GM12878 (cell line): ENCODE measurements at regions not wholly inside any gene's neighbourhood (a gene's known extent, or its start where the extent isn't known, plus 50 kb on each side); places are given as distances from the start of the nearest gene placed in this dataset.

Experiments used
- ATAC-seq: fragments of 200-7000 bp; cut with Tn5 transposase; 3 replicates; pipeline ENCODE4 v1.9.1; 2020; ENCODE audit warnings: mild to moderate bottlenecking, moderate library complexity
- BruUV-seq: library from RNA; stranded (reverse); fragments of 400-500 nt; replicated peaks from 2 replicates; lab custom pipeline; 2021; lab: Mats Ljungman, UMichigan
- CTCF ChIA-PET: fragments of 300-600 bp; sonication (Branson Sonifier 250); formaldehyde crosslinking; extraction: SDS; loops from one replicate; lab custom pipeline; 2021; ENCODE audit warnings: inconsistent platforms; lab: Yijun Ruan, JAX
- POLR2A ChIA-PET: fragments of 350-600 bp; formaldehyde crosslinking; extraction: SDS; loops from one replicate; lab custom pipeline; 2021; ENCODE audit warnings: inconsistent platforms; lab: Charles Lee
- RAD21 ChIA-PET: fragments of 300-600 bp; sonication (Branson Sonifier 250); formaldehyde crosslinking; loops from one replicate; lab custom pipeline; 2023; ENCODE audit warnings: antibody characterized with exemption; ENCODE audit not compliant: unreplicated experiment; lab: Charles Lee
- SMC1A ChIA-PET: fragments of 300-600 bp; sonication (Branson Sonifier 250); formaldehyde crosslinking; loops from one replicate; lab custom pipeline; 2023; ENCODE audit not compliant: unreplicated experiment, uncharacterized antibody; lab: Charles Lee
- DNase-seq: peaks from one replicate; pipeline ENCODE4 v3.0.0-alpha.2; 2011; ENCODE audit warnings: low read depth, low spot score
- FAIRE-seq: peaks from 3 replicates; lab custom pipeline; 2011; peaks lifted over from hg19 to GRCh38; lab: Jason Lieb, UNC
- H2AFZ ChIP-seq: 2 replicates; pipeline ENCODE4 v1.6.0; 2011; ENCODE audit warnings: low read depth, low read length, control low read depth; ENCODE audit not compliant: control insufficient read depth
- H3K27ac ChIP-seq: 2 replicates; pipeline ENCODE4 v1.5.1; 2011; ENCODE audit warnings: control low read depth; ENCODE audit not compliant: control insufficient read depth, insufficient read depth
- H3K27me3 ChIP-seq, 2 experiments: replicated peaks in 1 of 2; 2 replicates each; pipeline versions ENCODE4 v1.6.0 to v1.6.1; 2011; ENCODE audit warnings: low read length in 1 of 2; ENCODE audit not compliant: control insufficient read depth in 2 of 2, insufficient read depth in 2 of 2
- H3K36me3 ChIP-seq, 2 experiments: 2 replicates each; pipeline ENCODE4 v1.5.1; 2011; ENCODE audit warnings: low read length in 1 of 2; ENCODE audit not compliant: control insufficient read depth in 2 of 2, insufficient read depth in 2 of 2
- H3K4me1 ChIP-seq: 2 replicates; pipeline ENCODE4 v1.6.1; 2011; ENCODE audit warnings: mild to moderate bottlenecking, low read length, moderate library complexity, mixed read lengths; ENCODE audit not compliant: control insufficient read depth, insufficient read depth
- H3K4me2 ChIP-seq: 2 replicates; pipeline ENCODE4 v1.6.0; 2011; ENCODE audit warnings: control low read depth; ENCODE audit not compliant: control insufficient read depth, insufficient read depth
- H3K4me3 ChIP-seq: fragments of 200-600 bp; sonication (generic); 2 replicates; pipeline ENCODE4 v1.5.1; 2016
- H3K79me2 ChIP-seq: 2 replicates; pipeline ENCODE4 v1.6.0; 2011; ENCODE audit warnings: low read length; ENCODE audit not compliant: control insufficient read depth, insufficient read depth
- H3K9ac ChIP-seq: 2 replicates; pipeline ENCODE4 v1.8.0; 2011; ENCODE audit warnings: low read length, control low read depth, mixed read lengths; ENCODE audit not compliant: control insufficient read depth, insufficient read depth
- H3K9me3 ChIP-seq: replicated peaks from 3 replicates; pipeline ENCODE4 v1.5.1; 2011; ENCODE audit warnings: mild to moderate bottlenecking, low read length; ENCODE audit not compliant: control insufficient read depth, insufficient read depth
- H4K20me1 ChIP-seq: 2 replicates; pipeline ENCODE4 v1.6.0; 2011; ENCODE audit not compliant: control insufficient read depth, insufficient read depth
- E2F4 ChIP-seq: IDR thresholded peaks from 2 replicates; pipeline ENCODE4 v1.6.1; 2012; ENCODE audit warnings: low read depth, low read length, improper control_type of control experiment
- EED ChIP-seq: sonication (generic); IDR thresholded peaks from 2 replicates; pipeline ENCODE4 v1.6.1; 2016; ENCODE audit warnings: antibody characterized with exemption, low read depth
- FOS ChIP-seq: IDR thresholded peaks from 3 replicates; pipeline ENCODE4 v1.6.1; 2011; ENCODE audit warnings: borderline replicate concordance; ENCODE audit not compliant: insufficient read length; ENCODE audit errors: extremely low read depth
- FOXK2 ChIP-seq: fragments of 450-650 bp; IDR thresholded peaks from 2 replicates; pipeline ENCODE4 v1.6.1; 2017; ENCODE audit warnings: mild to moderate bottlenecking, moderate library complexity
- GATAD2B ChIP-seq: fragments of 450-650 bp; conservative IDR thresholded peaks from 2 replicates; pipeline ENCODE4 v1.6.1; 2017; ENCODE audit warnings: low read depth, mild to moderate bottlenecking, moderate library complexity
- JUNB ChIP-seq: IDR thresholded peaks from 2 replicates; pipeline ENCODE4 v1.6.1; 2016; ENCODE audit warnings: antibody characterized with exemption, mild to moderate bottlenecking
- KAT2A ChIP-seq: conservative IDR thresholded peaks from 2 replicates; pipeline ENCODE4 v1.6.1; 2011; ENCODE audit warnings: low read depth, low read length; ENCODE audit not compliant: control insufficient read depth
- MXI1 ChIP-seq: fragments of 150-350 bp; IDR thresholded peaks from 2 replicates; pipeline ENCODE4 v1.6.1; 2011; ENCODE audit warnings: low read depth, mild to moderate bottlenecking, inconsistent platforms, low read length, improper control_type of control experiment
- NBN ChIP-seq: fragments of 450-650 bp; IDR thresholded peaks from 2 replicates; pipeline ENCODE4 v1.6.1; 2016
- NR2F1 ChIP-seq: fragments of 450-650 bp; conservative IDR thresholded peaks from 2 replicates; pipeline ENCODE4 v1.6.1; 2017; ENCODE audit warnings: mild to moderate bottlenecking
- NRF1 ChIP-seq: conservative IDR thresholded peaks from 2 replicates; pipeline ENCODE4 v1.6.1; 2011; ENCODE audit warnings: mild to moderate bottlenecking, low read depth, low read length, improper control_type of control experiment
- POLR2A ChIP-seq: IDR thresholded peaks from 2 replicates; pipeline ENCODE4 v1.6.1; 2011; ENCODE audit warnings: low read depth, mild to moderate bottlenecking, low read length
- POU2F2 ChIP-seq: IDR thresholded peaks from 3 replicates; pipeline ENCODE4 v1.6.1; 2011; ENCODE audit warnings: low read depth, mild to moderate bottlenecking, low read length, borderline replicate concordance
- SIN3A ChIP-seq: IDR thresholded peaks from 2 replicates; pipeline ENCODE4 v1.6.1; 2012; ENCODE audit warnings: low read depth, low read length, improper control_type of control experiment
- SMAD5 ChIP-seq: IDR thresholded peaks from 2 replicates; pipeline ENCODE4 v1.6.1; 2016; ENCODE audit warnings: antibody characterized with exemption, low read depth
- SP1 ChIP-seq: IDR thresholded peaks from one replicate; pipeline ENCODE4 v1.6.1; 2011; ENCODE audit warnings: low read depth, low read length
- SREBF2 ChIP-seq: IDR thresholded peaks from 2 replicates; pipeline ENCODE4 v1.6.1; 2012; ENCODE audit warnings: mild to moderate bottlenecking, low read length
- TARDBP ChIP-seq: IDR thresholded peaks from 2 replicates; pipeline ENCODE4 v1.6.1; 2016; ENCODE audit warnings: borderline replicate concordance
- WRNIP1 ChIP-seq: IDR thresholded peaks from 2 replicates; pipeline ENCODE4 v1.6.1; 2011; ENCODE audit warnings: low read depth, low read length, improper control_type of control experiment, borderline replicate concordance
- ZNF207 ChIP-seq: fragments of 450-650 bp; IDR thresholded peaks from 2 replicates; pipeline ENCODE4 v1.6.1; 2014; ENCODE audit warnings: antibody characterized with exemption, mild to moderate bottlenecking, borderline replicate concordance
- in situ Hi-C: fragments of 300-500 bp; cut with MboI; formaldehyde crosslinking; loops from 9 replicates; pipeline ENCODE4 v1.14.3; 2018; ENCODE audit warnings: mixed read lengths
- intact Hi-C: fragments of 100-400 bp; cut with micrococcal nuclease; formaldehyde crosslinking; loops from one replicate; pipeline ENCODE4 v1.14.2; 2022; ENCODE audit not compliant: unreplicated experiment
- TF ChIP-seq, protein P1 (sequence below): fragments of 450-650 bp; IDR thresholded peaks from 2 replicates; pipeline ENCODE4 v1.6.1; 2016; ENCODE audit warnings: mild to moderate bottlenecking

GRCh38 chr3:70871909-70872656 is 559.6 kb upstream of the MDFIC2 start (continued):
- TF ChIP-seq SIN3A (no peak), GATAD2B (no peak), ZNF207 (no peak), E2F4 (no peak), FOS (no peak)
- TF ChIP-seq, protein P1, sequence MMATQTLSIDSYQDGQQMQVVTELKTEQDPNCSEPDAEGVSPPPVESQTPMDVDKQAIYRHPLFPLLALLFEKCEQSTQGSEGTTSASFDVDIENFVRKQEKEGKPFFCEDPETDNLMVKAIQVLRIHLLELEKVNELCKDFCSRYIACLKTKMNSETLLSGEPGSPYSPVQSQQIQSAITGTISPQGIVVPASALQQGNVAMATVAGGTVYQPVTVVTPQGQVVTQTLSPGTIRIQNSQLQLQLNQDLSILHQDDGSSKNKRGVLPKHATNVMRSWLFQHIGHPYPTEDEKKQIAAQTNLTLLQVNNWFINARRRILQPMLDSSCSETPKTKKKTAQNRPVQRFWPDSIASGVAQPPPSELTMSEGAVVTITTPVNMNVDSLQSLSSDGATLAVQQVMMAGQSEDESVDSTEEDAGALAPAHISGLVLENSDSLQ = no peak

- in situ Hi-C loops (no loop called here), intact Hi-C loops (no loop called here)
- H3K4me1 ChIP-seq = no peaks in the 10 kb centered on the region
- no peak overlapping the region for H3K4me2 ChIP-seq
- no peak overlapping the region for H3K9ac ChIP-seq
- no peaks in the 10 kb centered on the region for H3K79me2 ChIP-seq
- DNase-seq (no peak), ATAC-seq (no peak), FAIRE-seq (no peak)
- no peak overlapping the region for H3K4me3 ChIP-seq
- no TSS peak for BruUV-seq
- no peaks in the 10 kb centered on the region for H4K20me1 ChIP-seq
- ChIA-PET CTCF (no interaction called here), RAD21 (no interaction called here), POLR2A (no interaction called here), SMC1A (no interaction called here)
- no peaks in the 10 kb centered on the region for H3K9me3 ChIP-seq
- no peaks in the 10 kb centered on the region for H3K27me3 ChIP-seq
- H2AFZ ChIP-seq = no peak overlapping the region
- TF ChIP-seq ZNF207 (no peak), SMAD5 (no peak), NBN (no peak), POU2F2 (no peak), WRNIP1 (no peak), MXI1 (no peak), SP1 (no peak), FOXK2 (no peak), TARDBP (no peak), KAT2A (no peak), NRF1 (no peak), NR2F1 (no peak), SREBF2 (no peak), JUNB (no peak), EED (no peak), POLR2A (no peak)
- H3K36me3 ChIP-seq = no peaks in the 10 kb centered on the region
- no peak overlapping the region for H3K27ac ChIP-seq
These were observed 558.1 kb upstream of the MDFIC2 start for GRCh38 chr3:70870576-70870975.
